ENCODE measurements at regions not wholly inside any gene's neighbourhood (a gene's known extent, or its start where the extent isn't known, plus 50 kb on each side); places are given as distances from the start of the nearest gene placed in this dataset.

GRCh38 chr3:6119367-6119766, 741.5 kb upstream of the GRM7 start:
- no peak for DNase-seq
- ATAC-seq = no peak
- Mint-ChIP-seq H3K4me1 (no peaks in the 10 kb centered on the region), H3K9me3 (no peaks in the 10 kb centered on the region), H3K27me3 (no peaks in the 10 kb centered on the region), H3K4me3 (no peak overlapping the region), H3K27ac (no peak overlapping the region)

- no peaks in the 10 kb centered on the region for H3K4me1 Mint-ChIP-seq
- no peak overlapping the region for H3K4me3 Mint-ChIP-seq
- no peaks in the 10 kb centered on the region for H3K27me3 Mint-ChIP-seq
- ATAC-seq (no peak), DNase-seq (no peak)
- H3K27ac Mint-ChIP-seq = no peak overlapping the region
- H3K9me3 Mint-ChIP-seq = no peaks in the 10 kb centered on the region
Measured at GRCh38 chr3:6120786-6121185, 740.1 kb upstream of the GRM7 start.

GRCh38 chr3:6124875-6125274, 736.0 kb upstream of the GRM7 start:
- Mint-ChIP-seq H3K9me3 (peaks cover 4 to 6% of the 10 kb centered on the region in 2 donors), H3K27ac (no peak overlapping the region), H3K27me3 (no peaks in the 10 kb centered on the region), H3K4me3 (no peak overlapping the region), H3K4me1 (no peaks in the 10 kb centered on the region)
- DNase-seq (no peak), ATAC-seq (no peak)

- Mint-ChIP-seq H3K4me3 (no peak overlapping the region), H3K9me3 (peaks cover 4 to 12% of the 10 kb centered on the region in 2 donors), H3K4me1 (no peaks in the 10 kb centered on the region), H3K27ac (peak overlapping the region in 1 of 2 donors; percentile 90), H3K27me3 (no peaks in the 10 kb centered on the region)
- DNase-seq (no peak), ATAC-seq (no peak)
Measured at GRCh38 chr3:6125520-6125919, 735.4 kb upstream of the GRM7 start.

GRCh38 chr3:6132684-6133432, 728.1 kb upstream of the GRM7 start:
- no peaks in the 10 kb centered on the region for H3K27me3 Mint-ChIP-seq
- H3K4me1 Mint-ChIP-seq = no peaks in the 10 kb centered on the region
- H3K27ac Mint-ChIP-seq = no peak overlapping the region
- DNase-seq (no peak), ATAC-seq (no peak)
- H3K9me3 Mint-ChIP-seq = peaks cover 7 to 15% of the 10 kb centered on the region in 2 donors
- H3K4me3 Mint-ChIP-seq = no peak overlapping the region

GRCh38 chr3:6142707-6143106, 718.2 kb upstream of the GRM7 start:
- peaks cover 9 to 11% of the 10 kb centered on the region in 2 donors for H3K9me3 Mint-ChIP-seq
- H3K4me3 Mint-ChIP-seq = no peak overlapping the region
- no peak for ATAC-seq

GRCh38 chr3:6147883-6148282, 713.0 kb upstream of the GRM7 start:
- H3K4me3 Mint-ChIP-seq = no peak overlapping the region
- ATAC-seq = no peak
- H3K9me3 Mint-ChIP-seq = peaks cover 15 to 17% of the 10 kb centered on the region in 2 donors
- no peaks in the 10 kb centered on the region for H3K4me1 Mint-ChIP-seq
- no peak for DNase-seq
- H3K27ac Mint-ChIP-seq = no peak overlapping the region
- H3K27me3 Mint-ChIP-seq = no peaks in the 10 kb centered on the region

More at GRCh38 chr3:6142707-6143106, 718.2 kb upstream of the GRM7 start:
- DNase-seq = no peak
- Mint-ChIP-seq H3K4me1 (no peaks in the 10 kb centered on the region), H3K27ac (no peak overlapping the region), H3K27me3 (no peaks in the 10 kb centered on the region)

GRCh38 chr3:6155650-6156338, 705.1 kb upstream of the GRM7 start:
- ATAC-seq (no peak), DNase-seq (no peak)
- Mint-ChIP-seq H3K4me1 (no peaks in the 10 kb centered on the region), H3K27me3 (no peaks in the 10 kb centered on the region), H3K4me3 (no peak overlapping the region), H3K9me3 (peaks cover 5 to 18% of the 10 kb centered on the region in 2 donors), H3K27ac (no peak overlapping the region)

- Mint-ChIP-seq H3K4me1 (no peaks in the 10 kb centered on the region), H3K27ac (no peak overlapping the region), H3K27me3 (no peaks in the 10 kb centered on the region), H3K9me3 (peaks cover 5 to 25% of the 10 kb centered on the region in 2 donors), H3K4me3 (no peak overlapping the region)
- no peak for ATAC-seq
- DNase-seq = no peak
Measured at GRCh38 chr3:6165951-6166350, 695.0 kb upstream of the GRM7 start.

- Mint-ChIP-seq H3K27ac (no peak overlapping the region), H3K4me1 (no peaks in the 10 kb centered on the region), H3K4me3 (no peak overlapping the region), H3K27me3 (no peaks in the 10 kb centered on the region), H3K9me3 (peaks cover 5 to 29% of the 10 kb centered on the region in 2 donors)
- DNase-seq (no peak), ATAC-seq (no peak)
Measured at GRCh38 chr3:6168256-6168655, 692.7 kb upstream of the GRM7 start.

- Mint-ChIP-seq H3K27me3 (no peaks in the 10 kb centered on the region), H3K4me1 (no peaks in the 10 kb centered on the region), H3K27ac (no peak overlapping the region), H3K9me3 (peaks cover 5 to 22% of the 10 kb centered on the region in 2 donors), H3K4me3 (no peak overlapping the region)
- DNase-seq (no peak), ATAC-seq (no peak)
Measured at GRCh38 chr3:6172871-6173642, 687.9 kb upstream of the GRM7 start.

GRCh38 chr3:6177417-6177816, 683.5 kb upstream of the GRM7 start:
- Mint-ChIP-seq H3K9me3 (peaks cover 0 to 7% of the 10 kb centered on the region in 2 donors), H3K27ac (no peak overlapping the region), H3K27me3 (no peaks in the 10 kb centered on the region), H3K4me1 (no peaks in the 10 kb centered on the region), H3K4me3 (no peak overlapping the region)
- ATAC-seq (no peak), DNase-seq (no peak)

GRCh38 chr3:6179761-6180160, 681.2 kb upstream of the GRM7 start:
- ATAC-seq (no peak), DNase-seq (no peak)
- Mint-ChIP-seq H3K27ac (no peak overlapping the region), H3K4me1 (no peaks in the 10 kb centered on the region), H3K9me3 (peaks cover 7 to 11% of the 10 kb centered on the region in 2 donors), H3K27me3 (no peaks in the 10 kb centered on the region), H3K4me3 (no peak overlapping the region)

- Mint-ChIP-seq H3K4me1 (no peaks in the 10 kb centered on the region), H3K27ac (no peak overlapping the region), H3K4me3 (no peak overlapping the region), H3K27me3 (no peaks in the 10 kb centered on the region), H3K9me3 (peaks cover 7 to 11% of the 10 kb centered on the region in 2 donors)
- DNase-seq (no peak), ATAC-seq (no peak)
Measured at GRCh38 chr3:6180171-6180570, 680.7 kb upstream of the GRM7 start.

- Mint-ChIP-seq H3K9me3 (peaks cover 7 to 11% of the 10 kb centered on the region in 2 donors), H3K4me3 (no peak overlapping the region), H3K27me3 (no peaks in the 10 kb centered on the region)
Measured at GRCh38 chr3:6182476-6182875, 678.4 kb upstream of the GRM7 start.

GRCh38 chr3:6182909-6183308, 678.0 kb upstream of the GRM7 start:
- DNase-seq = no peak

More at GRCh38 chr3:6182476-6182875, 678.4 kb upstream of the GRM7 start:
- Mint-ChIP-seq H3K27ac (no peak overlapping the region), H3K4me1 (no peaks in the 10 kb centered on the region)
- no peak for DNase-seq
- ATAC-seq = no peak

More at GRCh38 chr3:6182909-6183308, 678.0 kb upstream of the GRM7 start:
- no peaks in the 10 kb centered on the region for H3K27me3 Mint-ChIP-seq
- no peak for ATAC-seq
- H3K4me1 Mint-ChIP-seq = no peaks in the 10 kb centered on the region
- no peak overlapping the region for H3K4me3 Mint-ChIP-seq
- no peak overlapping the region for H3K27ac Mint-ChIP-seq
- H3K9me3 Mint-ChIP-seq = peaks cover 7 to 16% of the 10 kb centered on the region in 2 donors
